ENCODE measurements at regions not wholly inside any gene's neighbourhood (a gene's known extent, or its start where the extent isn't known, plus 50 kb on each side); places are given as distances from the start of the nearest gene placed in this dataset.

GRCh38 chr1:165057956-165058355 lies 298.6 kb downstream of the LMX1A start:
- Histone ChIP-seq H3K4me3 (ENCODE audit: low read length) (no peak overlapping the region), H3K4me2 (ENCODE audit: low read length) (no peak overlapping the region), H3K9me2 (replicated peaks; ENCODE audit: control insufficient read depth, low read length) (no peaks in the 10 kb centered on the region), H3F3A (ENCODE audit: control insufficient read depth, insufficient read depth) (no peaks in the 10 kb centered on the region), H3K27ac (ENCODE audit: low read depth, low read length) (no peak overlapping the region), H3K36me3 (ENCODE audit: control insufficient read depth, low read length) (no peaks in the 10 kb centered on the region), H3K9me3 (ENCODE audit: control insufficient read depth, insufficient read depth, low read length) (no peaks in the 10 kb centered on the region), H3K27me3 (ENCODE audit: control insufficient read depth, low read length) (no peaks in the 10 kb centered on the region), H3K4me1 (ENCODE audit: control insufficient read depth, low read length) (no peaks in the 10 kb centered on the region), H3K79me2 (ENCODE audit: control insufficient read depth, low read length) (no peaks in the 10 kb centered on the region), H4K20me1 (ENCODE audit: control insufficient read depth, insufficient read depth, low read depth, low read length) (no peaks in the 10 kb centered on the region)
- TF ChIP-seq EZH2phosphoT487 (IDR thresholded peaks at IDR 0.05; ENCODE audit: borderline replicate concordance, low read length) = no peak
- TF ChIP-seq, protein P1, sequence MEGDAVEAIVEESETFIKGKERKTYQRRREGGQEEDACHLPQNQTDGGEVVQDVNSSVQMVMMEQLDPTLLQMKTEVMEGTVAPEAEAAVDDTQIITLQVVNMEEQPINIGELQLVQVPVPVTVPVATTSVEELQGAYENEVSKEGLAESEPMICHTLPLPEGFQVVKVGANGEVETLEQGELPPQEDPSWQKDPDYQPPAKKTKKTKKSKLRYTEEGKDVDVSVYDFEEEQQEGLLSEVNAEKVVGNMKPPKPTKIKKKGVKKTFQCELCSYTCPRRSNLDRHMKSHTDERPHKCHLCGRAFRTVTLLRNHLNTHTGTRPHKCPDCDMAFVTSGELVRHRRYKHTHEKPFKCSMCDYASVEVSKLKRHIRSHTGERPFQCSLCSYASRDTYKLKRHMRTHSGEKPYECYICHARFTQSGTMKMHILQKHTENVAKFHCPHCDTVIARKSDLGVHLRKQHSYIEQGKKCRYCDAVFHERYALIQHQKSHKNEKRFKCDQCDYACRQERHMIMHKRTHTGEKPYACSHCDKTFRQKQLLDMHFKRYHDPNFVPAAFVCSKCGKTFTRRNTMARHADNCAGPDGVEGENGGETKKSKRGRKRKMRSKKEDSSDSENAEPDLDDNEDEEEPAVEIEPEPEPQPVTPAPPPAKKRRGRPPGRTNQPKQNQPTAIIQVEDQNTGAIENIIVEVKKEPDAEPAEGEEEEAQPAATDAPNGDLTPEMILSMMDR (IDR thresholded peaks at IDR 0.05; ENCODE audit: low read depth, low read length, poor library complexity, severe bottlenecking) = no peak

GRCh38 chr1:165056914-165057313 lies 299.6 kb downstream of the LMX1A start:
- no peaks in the 10 kb centered on the region for H3K79me2 ChIP-seq (ENCODE audit: control insufficient read depth, low read length)
- H3K27ac ChIP-seq (ENCODE audit: low read depth, low read length) = no peak overlapping the region
- no peaks in the 10 kb centered on the region for H4K20me1 ChIP-seq (ENCODE audit: control insufficient read depth, insufficient read depth, low read depth, low read length)
- H3K9me3 ChIP-seq (ENCODE audit: control insufficient read depth, insufficient read depth, low read length) = no peaks in the 10 kb centered on the region
- TF ChIP-seq, protein P1 (IDR thresholded peaks at IDR 0.05; ENCODE audit: low read depth, low read length, poor library complexity, severe bottlenecking) = no peak
- no peak for TF ChIP-seq EZH2phosphoT487 (IDR thresholded peaks at IDR 0.05; ENCODE audit: borderline replicate concordance, low read length)
- H3K9me2 ChIP-seq (replicated peaks; ENCODE audit: control insufficient read depth, low read length) = no peaks in the 10 kb centered on the region
- H3K4me1 ChIP-seq (ENCODE audit: control insufficient read depth, low read length) = no peaks in the 10 kb centered on the region
- H3K36me3 ChIP-seq (ENCODE audit: control insufficient read depth, low read length) = no peaks in the 10 kb centered on the region
- no peaks in the 10 kb centered on the region for H3F3A ChIP-seq (ENCODE audit: control insufficient read depth, insufficient read depth)
- H3K4me2 ChIP-seq (ENCODE audit: low read length) = no peak overlapping the region
- H3K27me3 ChIP-seq (ENCODE audit: control insufficient read depth, low read length) = no peaks in the 10 kb centered on the region
- no peak overlapping the region for H3K4me3 ChIP-seq (ENCODE audit: low read length)

DNA sequence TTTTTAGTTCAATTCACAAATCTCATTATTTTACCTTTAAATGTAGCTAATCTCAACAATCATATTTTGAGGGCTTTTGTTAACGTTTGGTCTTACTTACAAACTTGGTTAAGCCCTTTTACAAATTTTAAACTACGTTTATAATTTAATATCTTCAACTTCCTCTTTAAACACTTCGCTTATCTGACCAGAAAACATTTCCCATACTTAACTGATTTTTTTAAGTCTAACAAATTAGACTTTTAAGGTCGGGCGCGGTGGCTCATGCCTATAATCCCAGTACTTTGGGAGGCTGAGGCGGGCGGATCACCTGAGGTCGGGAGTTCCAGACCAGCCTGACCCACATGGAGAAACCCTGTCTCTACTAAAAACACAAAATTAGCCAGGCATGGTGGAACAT lies 300.9 kb downstream of the LMX1A start:
- no peaks in the 10 kb centered on the region for H3K9me3 ChIP-seq (ENCODE audit: control insufficient read depth, insufficient read depth, low read length)
- no peak for TF ChIP-seq EZH2phosphoT487 (IDR thresholded peaks at IDR 0.05; ENCODE audit: borderline replicate concordance, low read length)
- TF ChIP-seq, protein P1 (IDR thresholded peaks at IDR 0.05; ENCODE audit: low read depth, low read length, poor library complexity, severe bottlenecking) = no peak
- H4K20me1 ChIP-seq (ENCODE audit: control insufficient read depth, insufficient read depth, low read depth, low read length) = no peaks in the 10 kb centered on the region
- H3K27ac ChIP-seq (ENCODE audit: low read depth, low read length) = no peak overlapping the region
- H3K9me2 ChIP-seq (replicated peaks; ENCODE audit: control insufficient read depth, low read length) = no peaks in the 10 kb centered on the region
- no peaks in the 10 kb centered on the region for H3F3A ChIP-seq (ENCODE audit: control insufficient read depth, insufficient read depth)
- H3K27me3 ChIP-seq (ENCODE audit: control insufficient read depth, low read length) = no peaks in the 10 kb centered on the region
- H3K4me2 ChIP-seq (ENCODE audit: low read length) = no peak overlapping the region
- H3K79me2 ChIP-seq (ENCODE audit: control insufficient read depth, low read length) = no peaks in the 10 kb centered on the region
- no peaks in the 10 kb centered on the region for H3K4me1 ChIP-seq (ENCODE audit: control insufficient read depth, low read length)
- no peaks in the 10 kb centered on the region for H3K36me3 ChIP-seq (ENCODE audit: control insufficient read depth, low read length)
- H3K4me3 ChIP-seq (ENCODE audit: low read length) = no peak overlapping the region

DNA sequence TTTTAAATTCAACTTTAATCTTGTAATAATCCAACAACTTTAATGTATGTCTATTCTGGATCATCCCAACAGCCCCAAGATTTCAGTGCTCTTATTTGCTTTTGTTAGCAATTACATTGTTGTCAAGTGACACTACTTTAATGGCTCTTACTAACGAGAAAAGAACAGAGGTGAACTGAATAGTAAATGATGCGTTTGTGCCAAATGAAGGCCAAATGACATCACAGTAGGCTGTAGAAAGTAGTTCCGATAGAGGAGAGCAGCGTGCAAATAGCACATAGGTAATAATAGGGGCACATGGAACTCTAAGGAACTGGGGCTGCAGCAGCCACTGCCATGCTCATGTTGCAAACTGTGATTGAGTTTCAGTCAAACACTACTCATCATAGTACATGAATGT lies 301.9 kb downstream of the LMX1A start:
- Histone ChIP-seq H3K36me3 (ENCODE audit: control insufficient read depth, low read length) (no peaks in the 10 kb centered on the region), H3K9me2 (replicated peaks; ENCODE audit: control insufficient read depth, low read length) (no peaks in the 10 kb centered on the region), H3K4me1 (ENCODE audit: control insufficient read depth, low read length) (no peaks in the 10 kb centered on the region), H3F3A (ENCODE audit: control insufficient read depth, insufficient read depth) (no peaks in the 10 kb centered on the region), H3K4me2 (ENCODE audit: low read length) (no peak overlapping the region), H4K20me1 (ENCODE audit: control insufficient read depth, insufficient read depth, low read depth, low read length) (no peaks in the 10 kb centered on the region), H3K27ac (ENCODE audit: low read depth, low read length) (no peak overlapping the region), H3K79me2 (ENCODE audit: control insufficient read depth, low read length) (no peaks in the 10 kb centered on the region), H3K27me3 (ENCODE audit: control insufficient read depth, low read length) (no peaks in the 10 kb centered on the region), H3K9me3 (ENCODE audit: control insufficient read depth, insufficient read depth, low read length) (no peaks in the 10 kb centered on the region), H3K4me3 (ENCODE audit: low read length) (no peak overlapping the region)
- no peak for TF ChIP-seq EZH2phosphoT487 (IDR thresholded peaks at IDR 0.05; ENCODE audit: borderline replicate concordance, low read length)
- TF ChIP-seq, protein P1 (IDR thresholded peaks at IDR 0.05; ENCODE audit: low read depth, low read length, poor library complexity, severe bottlenecking) = no peak
